Kidney epithelial cell (primary cell): ENCODE measurements at regions not wholly inside any gene's neighbourhood (a gene's known extent, or its start where the extent isn't known, plus 50 kb on each side); places are given as distances from the start of the nearest gene placed in this dataset.
A peak's percentile ranks its signal among the peaks of the same experiment; 100 is the strongest.
"Not testable (repeated sequence)": the region's sequence is repeated elsewhere in the genome, so short reads cannot be mapped to it uniquely, and the experiment has no call there.

Experiments
- DNase-seq: peaks from one replicate; pipeline ENCODE4 v3.0.0-alpha.2; 2010; ENCODE audit warnings: low read depth
- H3K27me3 ChIP-seq: 2 replicates; pipeline ENCODE4 v1.6.0; 2011; ENCODE audit warnings: low read length; ENCODE audit not compliant: control insufficient read depth, insufficient read depth
- H3K36me3 ChIP-seq: 2 replicates; pipeline ENCODE4 v1.5.1; 2011; ENCODE audit warnings: low read length; ENCODE audit not compliant: control insufficient read depth, insufficient read depth
- H3K4me3 ChIP-seq: 2 replicates; pipeline ENCODE4 v1.5.1; 2011; ENCODE audit warnings: low read depth, mild to moderate bottlenecking, control low read depth, low read length
- TF ChIP-seq, protein P1 (sequence below): IDR thresholded peaks from 2 replicates; pipeline ENCODE4 v1.5.1; 2011; ENCODE audit warnings: mild to moderate bottlenecking, moderate library complexity, low read length, control low read depth, inconsistent platforms; ENCODE audit not compliant: insufficient read depth, poor library complexity, severe bottlenecking

DNA sequence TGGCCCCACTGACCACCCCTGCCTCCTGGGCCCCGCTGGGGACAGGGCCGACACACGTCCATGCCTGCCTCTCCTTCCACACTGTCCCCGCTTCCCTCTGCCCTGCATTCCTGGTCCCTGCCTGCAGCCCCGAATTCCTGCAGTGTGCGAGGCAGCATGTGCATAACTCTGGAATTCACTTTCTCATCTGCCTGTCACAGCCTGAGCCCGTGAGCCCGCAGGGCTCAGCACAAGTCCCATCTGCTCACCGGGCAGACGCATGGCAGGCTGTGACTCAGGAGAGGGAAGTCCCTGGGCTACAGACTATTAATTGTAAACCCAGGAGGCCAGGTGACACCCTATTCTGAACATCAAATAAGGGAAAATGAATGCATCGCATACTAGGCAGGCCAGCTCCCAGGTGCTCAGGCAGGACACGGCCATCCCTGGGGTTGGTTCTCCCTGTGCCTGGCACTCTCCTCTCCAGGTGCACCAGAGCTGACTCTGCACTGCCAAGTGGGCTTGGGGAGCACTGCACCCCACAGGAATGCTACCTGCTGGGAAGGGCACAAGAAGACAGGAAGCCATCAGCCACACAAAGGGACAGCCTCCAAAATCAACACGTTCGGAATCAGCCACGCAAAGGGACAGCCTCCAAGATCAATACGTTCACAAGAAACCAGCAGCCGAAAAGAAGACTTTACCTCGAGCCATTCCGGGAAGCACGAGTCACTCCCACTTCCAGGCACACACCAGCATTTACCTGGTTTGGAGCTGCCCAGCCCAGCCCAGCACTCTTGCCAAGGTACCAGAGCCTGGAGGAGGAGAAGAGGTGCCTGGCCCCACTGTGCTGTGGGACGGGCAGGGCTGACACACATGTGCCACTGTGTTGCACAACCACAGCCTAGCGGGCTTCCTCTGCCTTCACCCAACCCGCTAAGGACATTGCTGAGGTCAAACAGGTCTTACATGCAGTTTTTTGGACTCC, 65.9 kb downstream of the DLL1 start:
- no peak overlapping the region for H3K4me3 ChIP-seq
- peak; percentile 73 for DNase-seq

DNA sequence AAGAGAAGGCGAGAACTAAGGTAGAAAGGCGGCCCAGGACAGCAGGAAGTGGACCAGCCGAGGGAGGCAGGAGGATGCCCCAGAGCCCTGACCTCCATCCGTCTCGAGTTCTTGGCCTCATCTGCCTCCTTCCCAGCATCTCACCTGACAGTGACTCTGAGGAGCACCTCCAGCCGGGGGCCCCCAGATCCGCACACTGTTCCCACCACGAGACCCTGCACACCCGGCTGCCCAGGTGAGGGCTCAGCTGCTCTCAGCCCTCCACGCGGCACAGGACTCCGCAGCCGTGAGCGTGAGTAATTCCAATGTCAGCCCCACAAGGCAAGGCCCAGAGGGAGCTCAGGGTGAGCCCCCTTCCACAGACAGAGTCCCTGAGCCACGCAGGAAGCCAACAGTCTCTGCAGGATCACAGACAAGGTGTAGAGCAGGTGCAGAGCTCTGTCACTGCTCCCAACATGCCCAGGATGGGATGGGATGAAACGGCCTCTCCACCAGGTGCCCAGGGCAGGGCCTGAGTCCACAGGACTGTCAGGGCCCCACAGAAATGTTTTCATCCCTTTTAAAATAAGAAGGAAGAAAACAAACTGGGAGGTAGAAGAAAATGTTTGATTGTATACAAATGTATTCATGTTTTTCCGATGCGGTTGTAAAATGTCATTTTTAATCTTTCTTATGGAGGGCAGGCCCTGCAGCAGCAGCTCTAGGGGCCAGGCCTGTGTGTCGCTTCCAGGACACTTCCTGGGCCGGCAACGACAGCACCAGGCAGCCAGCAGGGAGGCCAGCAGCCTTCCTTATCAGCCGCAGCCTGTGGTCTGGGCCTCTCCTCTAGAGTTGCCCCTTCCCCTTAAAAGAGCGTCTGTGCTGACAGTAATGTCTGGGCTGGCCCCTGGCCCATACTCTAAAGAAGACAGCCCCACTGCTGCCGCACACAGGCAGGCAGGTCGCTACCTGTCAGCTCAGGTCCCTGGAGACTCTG, 66.9 kb downstream of the DLL1 start:
- Histone ChIP-seq H3K27me3 (no peaks in the 10 kb centered on the region), H3K36me3 (no peaks in the 10 kb centered on the region), H3K4me3 (no peak overlapping the region)
- no peak for DNase-seq
- TF ChIP-seq, protein P1, sequence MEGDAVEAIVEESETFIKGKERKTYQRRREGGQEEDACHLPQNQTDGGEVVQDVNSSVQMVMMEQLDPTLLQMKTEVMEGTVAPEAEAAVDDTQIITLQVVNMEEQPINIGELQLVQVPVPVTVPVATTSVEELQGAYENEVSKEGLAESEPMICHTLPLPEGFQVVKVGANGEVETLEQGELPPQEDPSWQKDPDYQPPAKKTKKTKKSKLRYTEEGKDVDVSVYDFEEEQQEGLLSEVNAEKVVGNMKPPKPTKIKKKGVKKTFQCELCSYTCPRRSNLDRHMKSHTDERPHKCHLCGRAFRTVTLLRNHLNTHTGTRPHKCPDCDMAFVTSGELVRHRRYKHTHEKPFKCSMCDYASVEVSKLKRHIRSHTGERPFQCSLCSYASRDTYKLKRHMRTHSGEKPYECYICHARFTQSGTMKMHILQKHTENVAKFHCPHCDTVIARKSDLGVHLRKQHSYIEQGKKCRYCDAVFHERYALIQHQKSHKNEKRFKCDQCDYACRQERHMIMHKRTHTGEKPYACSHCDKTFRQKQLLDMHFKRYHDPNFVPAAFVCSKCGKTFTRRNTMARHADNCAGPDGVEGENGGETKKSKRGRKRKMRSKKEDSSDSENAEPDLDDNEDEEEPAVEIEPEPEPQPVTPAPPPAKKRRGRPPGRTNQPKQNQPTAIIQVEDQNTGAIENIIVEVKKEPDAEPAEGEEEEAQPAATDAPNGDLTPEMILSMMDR = no peak

More for the DNA sequence above, 65.9 kb downstream of the DLL1 start:
- H3K36me3 ChIP-seq = no peaks in the 10 kb centered on the region
- TF ChIP-seq, protein P1 = no peak
- no peaks in the 10 kb centered on the region for H3K27me3 ChIP-seq

DNA sequence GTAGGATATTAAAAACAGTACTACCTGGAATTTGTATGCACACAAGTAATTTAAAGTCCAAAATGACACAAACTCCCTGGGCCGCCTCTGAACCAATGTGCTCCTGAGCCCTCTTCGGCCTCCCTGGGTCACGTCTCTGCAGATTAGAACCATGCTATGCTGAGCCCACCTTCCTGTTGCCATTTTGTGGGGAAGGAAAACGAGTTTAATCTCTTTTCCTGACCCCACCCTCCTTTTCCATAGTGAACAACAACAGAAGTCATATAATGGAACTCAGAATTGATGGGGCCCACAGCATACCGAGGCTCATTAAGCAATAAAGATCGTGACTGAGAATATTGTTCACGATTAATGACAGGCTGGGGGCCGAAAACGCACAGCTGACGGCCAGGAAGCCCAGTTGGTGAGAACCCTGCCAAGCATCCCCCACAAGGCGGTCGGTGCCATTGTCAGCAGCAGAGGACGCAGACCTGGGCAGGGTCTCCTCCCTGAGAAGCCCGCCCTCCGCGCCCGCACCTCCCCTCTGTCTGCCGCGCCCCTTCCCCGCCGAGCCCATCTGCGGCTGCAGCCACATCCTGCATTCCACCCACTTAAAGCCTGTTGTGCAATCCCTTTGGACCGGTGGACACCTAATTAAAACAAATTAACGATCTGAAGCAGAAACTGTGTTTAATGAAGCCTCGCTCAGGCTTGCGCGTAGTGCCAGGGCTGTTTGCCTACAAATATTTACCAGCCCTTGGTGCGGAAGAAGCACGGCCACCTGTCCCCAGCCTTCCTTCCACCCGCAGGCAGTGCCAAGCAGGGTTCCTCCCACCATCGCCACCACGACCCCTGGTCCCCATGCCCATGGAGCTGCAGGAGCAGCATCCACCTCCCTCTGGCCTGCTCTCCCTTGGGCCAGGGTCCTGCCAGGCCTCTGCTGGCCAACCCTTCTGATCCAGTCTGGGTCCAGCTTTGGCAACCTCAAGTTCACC, 68.1 kb downstream of the DLL1 start:
- TF ChIP-seq, protein P1 = no peak
- Histone ChIP-seq H3K27me3 (no peaks in the 10 kb centered on the region), H3K36me3 (no peaks in the 10 kb centered on the region), H3K4me3 (no peak overlapping the region)
- peak; percentile 9 for DNase-seq

DNA sequence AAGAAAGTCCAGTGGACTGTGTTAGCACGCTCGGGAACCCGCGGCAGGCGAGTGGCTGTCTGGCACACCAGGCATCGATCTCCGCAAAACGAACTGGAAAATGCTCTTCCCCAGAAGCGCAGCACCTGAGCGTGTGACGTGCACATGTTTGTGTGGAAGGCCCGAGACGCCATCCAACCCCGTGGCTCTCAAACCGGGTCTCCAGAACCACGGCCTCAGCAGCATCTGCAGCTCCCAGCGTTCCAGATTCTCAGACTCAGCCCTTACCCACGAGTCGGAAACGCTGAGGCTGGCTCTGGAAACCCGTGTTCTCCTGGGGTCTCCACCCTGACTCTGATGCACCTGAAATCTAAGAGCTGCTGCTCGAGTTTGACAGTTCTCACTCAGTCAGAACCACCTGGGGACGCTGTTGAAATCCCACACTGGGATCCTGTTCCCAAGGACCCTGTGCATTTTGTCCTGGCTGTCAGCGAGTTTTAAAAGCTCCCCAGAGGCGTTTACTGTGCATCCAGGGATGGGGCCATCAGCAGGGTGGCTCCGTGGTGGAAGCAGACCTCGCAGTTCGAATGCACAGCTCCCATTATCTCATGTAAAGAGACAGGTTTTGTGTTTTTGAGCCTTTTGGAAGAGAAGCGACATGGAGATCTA, 69.0 kb downstream of the DLL1 start:
- TF ChIP-seq, protein P1 = no peak
- no peaks in the 10 kb centered on the region for H3K27me3 ChIP-seq
- DNase-seq = no peak
- H3K36me3 ChIP-seq = no peaks in the 10 kb centered on the region
- no peak overlapping the region for H3K4me3 ChIP-seq

DNA sequence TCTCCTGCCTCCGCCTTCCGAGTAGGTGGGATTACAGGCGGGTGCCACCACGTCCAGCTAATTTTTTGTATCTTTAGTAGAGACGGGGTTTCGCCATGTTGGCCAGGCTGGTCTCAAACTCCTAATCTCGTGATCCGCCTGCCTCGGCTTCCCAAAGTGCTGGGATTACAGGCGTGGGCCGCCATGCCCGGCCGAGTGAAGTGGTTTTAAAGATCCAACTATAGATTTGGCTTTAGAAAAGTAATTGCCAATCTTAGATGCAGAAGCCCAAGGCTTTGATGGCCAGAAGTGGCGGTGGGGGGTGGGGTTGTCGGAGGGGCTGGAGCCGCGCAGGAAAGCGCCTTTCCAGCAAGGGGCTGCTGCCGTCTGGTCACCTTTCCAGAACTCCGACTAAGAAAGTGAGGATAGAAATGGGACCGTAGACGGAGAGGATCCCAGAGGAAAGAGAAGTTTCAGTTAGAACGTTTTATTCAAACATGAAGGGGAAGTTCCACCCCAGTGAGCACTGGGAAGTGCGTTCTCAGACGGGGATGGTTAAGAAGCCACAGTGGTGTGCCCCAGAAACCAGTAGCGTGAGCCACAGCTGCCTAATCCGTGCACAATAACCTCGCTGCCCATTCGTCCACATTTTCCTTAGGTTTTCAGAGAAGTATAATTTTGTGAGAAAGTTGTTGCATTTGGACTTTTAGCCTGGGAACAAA, 69.7 kb downstream of the DLL1 start:
- no peaks in the 10 kb centered on the region for H3K36me3 ChIP-seq
- no peak for DNase-seq
- no peaks in the 10 kb centered on the region for H3K27me3 ChIP-seq
- no peak overlapping the region for H3K4me3 ChIP-seq
- TF ChIP-seq, protein P1 = no peak

DNA sequence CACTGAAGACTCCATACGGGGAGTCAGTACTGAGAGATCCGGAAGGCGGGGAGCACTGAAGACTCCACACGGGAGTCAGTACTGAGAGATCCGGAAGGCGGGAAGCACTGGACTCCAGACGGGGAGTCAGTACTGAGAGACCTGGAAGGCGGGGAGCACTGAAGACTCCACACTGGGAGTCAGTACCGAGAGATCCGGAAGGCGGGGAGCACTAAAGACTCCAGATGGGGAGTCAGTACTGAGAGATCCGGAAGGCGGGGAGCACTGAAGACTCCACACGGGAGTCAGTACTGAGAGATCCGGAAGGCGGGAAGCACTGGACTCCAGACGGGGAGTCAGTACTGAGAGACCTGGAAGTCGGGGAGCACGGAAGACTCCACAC, 77.2 kb downstream of the DLL1 start:
- not testable (repeated sequence) for H3K27me3 ChIP-seq, DNase-seq, H3K36me3 ChIP-seq, H3K4me3 ChIP-seq
